ENCODE measurements at regions not wholly inside any gene's neighbourhood (a gene's known extent, or its start where the extent isn't known, plus 50 kb on each side); places are given as distances from the start of the nearest gene placed in this dataset.

GRCh38 chr12:4216187-4216927 is 57.2 kb upstream of the CCND2 start (continued):
- TF ChIP-seq CTCF (conservative IDR thresholded peaks at IDR 0.05; ENCODE audit: low read depth in 2 of 2) (no peak), NANOG (IDR thresholded peaks at IDR 0.05; ENCODE audit: borderline replicate concordance) (no peak), JUNB (IDR thresholded peaks at IDR 0.05; ENCODE audit: unreplicated experiment) (no peak)

- H3K27ac ChIP-seq (ENCODE audit: low read depth), result no peak overlapping the region
- H4K20me1 ChIP-seq (replicated peaks; ENCODE audit: insufficient read depth), result no peaks in the 10 kb centered on the region
- H2AFZ ChIP-seq, result no peak overlapping the region
- no peak overlapping the region for H3K4me2 ChIP-seq
- no peak for ATAC-seq
- Mint-ChIP-seq H3K9me3 (peaks cover 3% of the 10 kb centered on the region; the same call in 1 of the 3 replicates), H3K4me1 (peaks cover 9% of the 10 kb centered on the region; the same call in 2 of the 3 replicates), H3K4me3 (no peak overlapping the region), H3K27me3 (ENCODE audit: insufficient read depth, low read depth, poor library complexity) (peaks cover 12% of the 10 kb centered on the region), H3K36me3 (ENCODE audit: low read depth) (no peaks in the 10 kb centered on the region; the same call in 2 of the 3 replicates), H3K27ac (no peak overlapping the region)
- no peaks in the 10 kb centered on the region for H3F3A ChIP-seq (replicated peaks; ENCODE audit: low read depth)
- no peaks in the 10 kb centered on the region for H3K79me2 ChIP-seq (replicated peaks; ENCODE audit: insufficient read depth)
- H3K27me3 ChIP-seq (ENCODE audit: insufficient read depth), result no peaks in the 10 kb centered on the region
- H3K9me2 ChIP-seq (ENCODE audit: insufficient read depth), result 0 out of 2 replicates have a peak, but pooled peaks cover 4% of the 10 kb centered on the region
- no peaks in the 10 kb centered on the region for H3K36me3 ChIP-seq (ENCODE audit: insufficient read depth)
- TF ChIP-seq STAT1 (IDR thresholded peaks at IDR 0.05; ENCODE audit: unreplicated experiment) (no peak), CREB1 (CRISPR knock-in tag; IDR thresholded peaks at IDR 0.05; ENCODE audit: low read depth) (no peak), ZNF331 (CRISPR knock-in tag; IDR thresholded peaks at IDR 0.05; ENCODE audit: low read depth) (no peak), JUNB (IDR thresholded peaks at IDR 0.05; ENCODE audit: unreplicated experiment) (no peak)
- no peak overlapping the region for H3K4me3 ChIP-seq
- DNase-seq (ENCODE audit: low spot score), result no peak
- peaks cover 11% of the 10 kb centered on the region; the same call in 1 of the 2 replicates for H3K4me1 ChIP-seq (ENCODE audit: insufficient read depth)
These were observed 58.1 kb upstream of the CCND2 start for GRCh38 chr12:4215229-4216186.

- peaks cover 3% of the 10 kb centered on the region; the same call in 2 of the 3 replicates for H3K4me1 Mint-ChIP-seq
- H3K27me3 Mint-ChIP-seq (ENCODE audit: insufficient read depth, low read depth, poor library complexity), result peaks cover 12% of the 10 kb centered on the region
- DNase-seq (ENCODE audit: low spot score) (no peak), ATAC-seq (no peak)
- H3K9me3 Mint-ChIP-seq, result peaks cover 3% of the 10 kb centered on the region; the same call in 1 of the 3 replicates
- no peak overlapping the region for H3K27ac ChIP-seq (ENCODE audit: low read depth)
- H3F3A ChIP-seq (replicated peaks; ENCODE audit: low read depth), result no peaks in the 10 kb centered on the region
- H3K4me1 ChIP-seq (ENCODE audit: insufficient read depth), result peaks cover 4% of the 10 kb centered on the region; the same call in 1 of the 2 replicates
- H3K36me3 Mint-ChIP-seq (ENCODE audit: low read depth), result no peaks in the 10 kb centered on the region; the same call in 2 of the 3 replicates
- H4K20me1 ChIP-seq (replicated peaks; ENCODE audit: insufficient read depth), result no peaks in the 10 kb centered on the region
- 0 out of 2 replicates have a peak, but pooled peaks cover 4% of the 10 kb centered on the region for H3K9me2 ChIP-seq (ENCODE audit: insufficient read depth)
- no peak overlapping the region for H3K4me3 Mint-ChIP-seq
- H2AFZ ChIP-seq, result no peak overlapping the region
- H3K36me3 ChIP-seq (ENCODE audit: insufficient read depth), result no peaks in the 10 kb centered on the region
- H3K79me2 ChIP-seq (replicated peaks; ENCODE audit: insufficient read depth), result no peaks in the 10 kb centered on the region
- H3K4me2 ChIP-seq, result no peak overlapping the region
- no peak overlapping the region for H3K27ac Mint-ChIP-seq
- no peaks in the 10 kb centered on the region for H3K27me3 ChIP-seq (ENCODE audit: insufficient read depth)
- no peak overlapping the region for H3K4me3 ChIP-seq
- no peak for TF ChIP-seq ZNF331 (CRISPR knock-in tag; IDR thresholded peaks at IDR 0.05; ENCODE audit: low read depth)
- no peak for TF ChIP-seq ZNF114 (CRISPR knock-in tag; IDR thresholded peaks at IDR 0.05)
- TF ChIP-seq REST (IDR thresholded peaks at IDR 0.05; ENCODE audit: unreplicated experiment), result no peak
- TF ChIP-seq NANOG (IDR thresholded peaks at IDR 0.05; ENCODE audit: borderline replicate concordance), result no peak
- no peak for TF ChIP-seq CTCF (conservative IDR thresholded peaks at IDR 0.05; ENCODE audit: low read depth in 2 of 2)
- no peak for TF ChIP-seq ETS1 (IDR thresholded peaks at IDR 0.05)
- TF ChIP-seq EZH2 (IDR thresholded peaks at IDR 0.05; ENCODE audit: low read depth, unreplicated experiment), result no peak
These were observed 58.7 kb upstream of the CCND2 start for GRCh38 chr12:4214877-4215228.

Measured in GM23338 (cell line).